Hindlimb muscle (tissue), 1 donor: ENCODE measurements at regions not wholly inside any gene's neighbourhood (a gene's known extent, or its start where the extent isn't known, plus 50 kb on each side); places are given as distances from the start of the nearest gene placed in this dataset.

Source experiments
- DNase-seq: peaks from one replicate; pipeline ENCODE4 v3.0.0-alpha.2; 2013

DNA sequence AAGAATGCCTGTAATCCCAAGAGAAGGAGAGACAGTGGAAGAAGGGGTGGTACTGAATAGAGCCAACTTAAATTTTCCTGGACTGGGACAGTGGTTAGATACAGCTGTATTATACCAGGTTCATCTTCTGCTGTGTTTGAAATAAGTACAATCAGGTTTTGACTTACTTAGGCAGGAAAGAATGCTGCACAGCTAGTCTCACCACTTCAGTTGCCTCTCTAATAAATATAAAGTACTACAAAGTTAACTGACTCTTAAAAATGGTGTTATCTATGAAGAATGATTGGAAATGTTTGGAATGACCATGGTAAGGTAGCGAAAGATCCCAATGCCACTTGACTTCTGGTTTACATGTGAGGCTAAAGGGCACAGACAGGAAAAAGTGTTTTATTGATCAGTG lies 652.1 kb downstream of the NOVA1 start:
- no peak for DNase-seq

DNA sequence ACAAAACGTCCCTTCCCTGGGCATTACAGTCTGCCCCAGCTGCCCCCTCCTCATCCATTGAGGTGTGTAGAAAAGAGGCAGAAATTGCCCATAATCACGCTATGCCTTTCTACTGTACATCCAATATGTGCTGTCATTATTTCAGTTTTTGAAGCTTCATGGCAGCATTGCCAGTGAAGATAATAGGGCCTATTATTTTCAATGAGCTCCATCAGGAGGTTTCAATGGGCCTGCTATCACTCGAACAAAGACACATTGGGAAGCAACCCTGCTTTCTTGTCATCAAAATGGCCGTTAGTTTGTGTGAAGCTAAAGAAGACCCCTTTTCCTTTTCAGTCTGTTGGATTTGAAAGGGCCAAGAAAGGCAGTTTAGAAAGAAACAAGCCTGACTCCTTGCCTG lies 653.8 kb downstream of the NOVA1 start:
- no peak for DNase-seq

DNA sequence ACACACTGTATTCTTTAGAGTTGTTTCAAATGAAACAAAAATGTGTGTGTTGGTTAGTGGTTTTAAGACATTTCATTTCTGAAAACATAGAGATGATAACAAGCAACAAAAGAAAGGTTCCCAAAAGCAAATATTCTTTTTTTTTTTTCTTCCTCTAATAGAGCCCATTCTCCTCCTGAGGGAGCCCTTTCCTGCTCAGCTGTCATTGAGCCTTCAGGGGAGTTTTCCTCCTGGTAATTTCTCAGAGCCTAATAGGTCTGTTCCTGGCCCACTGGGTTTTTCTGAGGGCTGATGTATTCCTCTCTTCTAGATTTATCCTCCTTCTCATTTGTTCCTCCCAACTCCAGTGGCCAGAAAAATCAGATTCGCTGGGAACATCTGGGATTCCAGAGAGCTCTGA lies 654.5 kb downstream of the NOVA1 start:
- no peak for DNase-seq

DNA sequence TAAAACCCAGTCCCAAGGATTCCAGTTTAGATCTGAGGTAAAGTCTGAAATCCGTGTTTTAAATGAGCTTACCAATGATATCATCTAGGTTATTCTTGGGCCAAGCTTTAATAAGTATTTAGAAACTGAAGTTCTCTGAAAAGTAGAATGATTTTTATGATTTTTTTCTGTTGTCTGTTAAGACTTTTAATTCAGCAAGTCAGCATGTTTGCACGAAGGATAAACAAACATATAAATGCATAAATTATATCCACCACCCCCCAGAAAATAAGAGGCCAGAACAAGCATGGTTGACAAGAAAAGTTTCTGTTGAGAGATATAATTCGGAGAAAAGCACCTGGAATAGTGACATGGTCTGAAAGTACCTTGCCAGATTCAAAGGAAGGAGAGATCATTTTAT lies 655.7 kb downstream of the NOVA1 start:
- DNase-seq: no peak

DNA sequence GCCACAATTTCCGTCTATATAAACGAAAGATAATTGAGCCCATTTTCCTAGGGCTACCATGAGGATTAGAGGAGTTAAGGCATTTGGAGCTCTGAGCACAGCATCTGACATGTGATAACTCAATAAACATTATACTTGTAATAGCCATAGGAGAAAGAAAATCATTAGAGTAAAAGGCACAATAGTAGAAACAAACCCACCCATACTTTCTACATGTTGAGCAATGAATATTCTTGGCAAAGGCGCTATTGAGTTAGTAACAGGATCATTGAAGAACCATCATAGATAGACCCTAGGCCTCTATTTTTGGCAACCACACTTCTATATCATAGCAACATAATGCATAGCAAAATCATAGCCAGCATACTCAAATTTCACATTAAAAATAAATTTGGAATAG lies 664.1 kb downstream of the NOVA1 start:
- no peak for DNase-seq

DNA sequence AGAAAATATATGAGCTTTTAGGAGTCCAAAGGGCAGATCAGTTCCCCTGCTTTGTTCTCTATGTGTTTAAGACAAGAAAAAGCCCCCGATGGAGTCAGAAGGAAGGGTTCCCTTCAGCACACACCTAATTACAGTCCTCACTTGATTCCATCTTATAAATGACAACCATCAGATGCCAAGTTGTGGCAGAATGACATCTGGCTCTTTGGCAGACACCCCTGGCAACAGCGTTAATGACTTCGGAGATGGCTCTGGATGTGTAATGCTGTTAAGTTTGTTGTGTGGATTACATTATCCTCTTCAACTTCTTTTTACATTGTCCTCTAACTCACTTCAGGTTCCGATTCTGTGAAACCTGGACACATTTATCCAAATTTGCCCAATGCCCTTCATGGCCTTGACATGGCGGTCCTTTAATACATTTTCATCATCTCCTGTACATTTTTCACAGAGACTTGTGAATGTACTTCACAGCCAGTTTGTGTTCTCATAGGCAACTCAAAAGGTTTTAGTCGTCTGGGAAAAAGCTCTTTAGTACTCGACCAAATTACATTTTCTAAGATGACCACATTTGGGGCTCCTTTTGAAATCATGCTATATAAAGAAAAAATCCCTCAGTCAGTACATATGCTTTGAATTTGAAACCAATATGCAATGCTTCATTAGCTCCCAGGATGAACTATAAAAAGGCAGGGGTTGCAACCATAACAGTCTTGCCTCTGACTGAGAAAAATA lies 667.8 kb downstream of the NOVA1 start:
- DNase-seq: no peak

DNA sequence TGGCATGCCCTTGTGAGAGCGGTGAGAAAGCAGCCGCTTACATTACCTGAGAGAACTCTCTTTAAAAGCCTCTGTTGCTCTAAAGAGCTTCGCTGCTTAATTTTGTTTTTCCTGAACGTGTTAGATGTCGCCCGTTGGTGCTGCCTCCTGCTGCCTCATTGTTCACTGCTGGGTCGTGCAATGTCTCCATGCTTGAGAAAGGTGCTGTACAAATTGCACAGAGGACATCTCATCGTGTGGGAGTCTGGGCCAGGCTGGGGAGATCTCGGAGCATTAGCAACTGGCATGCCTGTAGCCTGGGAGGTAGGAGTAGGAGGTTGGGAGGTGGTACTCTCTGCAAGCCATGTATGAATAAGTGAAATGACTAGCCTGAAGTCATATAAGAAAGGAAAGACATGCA lies 686.0 kb downstream of the NOVA1 start:
- no peak for DNase-seq

DNA sequence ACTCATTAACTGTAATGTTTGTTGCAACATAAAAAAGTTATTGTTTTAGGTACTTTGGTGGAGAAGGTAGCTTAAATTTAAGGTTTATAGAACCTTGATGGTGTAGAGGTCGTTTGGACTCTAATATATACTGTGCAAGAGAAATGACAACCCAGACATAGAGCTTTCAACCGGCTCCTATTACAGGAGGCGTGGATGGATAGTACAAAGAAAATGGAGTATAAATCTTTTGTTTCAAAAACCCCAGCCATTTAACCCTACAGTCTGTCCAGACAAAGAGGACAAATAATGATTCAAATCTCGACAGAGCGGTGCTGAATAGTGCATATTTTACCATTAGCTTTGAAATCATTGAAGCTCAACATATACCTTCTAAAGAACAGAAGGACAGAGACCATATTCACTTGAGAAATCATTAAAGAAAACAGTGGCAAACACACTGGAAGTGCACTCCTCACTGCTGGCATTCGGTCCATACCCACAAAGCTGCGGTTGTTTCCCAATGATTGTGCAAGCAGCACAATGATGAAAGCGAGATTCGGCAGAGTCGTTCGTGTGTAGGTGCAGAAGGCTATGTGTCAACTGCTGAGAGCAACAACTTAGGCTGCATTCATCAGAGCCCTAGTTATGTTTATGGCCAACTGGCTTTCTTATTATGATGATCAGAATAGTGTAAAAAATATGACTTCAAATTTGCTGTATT lies 688.6 kb downstream of the NOVA1 start:
- no peak for DNase-seq

DNA sequence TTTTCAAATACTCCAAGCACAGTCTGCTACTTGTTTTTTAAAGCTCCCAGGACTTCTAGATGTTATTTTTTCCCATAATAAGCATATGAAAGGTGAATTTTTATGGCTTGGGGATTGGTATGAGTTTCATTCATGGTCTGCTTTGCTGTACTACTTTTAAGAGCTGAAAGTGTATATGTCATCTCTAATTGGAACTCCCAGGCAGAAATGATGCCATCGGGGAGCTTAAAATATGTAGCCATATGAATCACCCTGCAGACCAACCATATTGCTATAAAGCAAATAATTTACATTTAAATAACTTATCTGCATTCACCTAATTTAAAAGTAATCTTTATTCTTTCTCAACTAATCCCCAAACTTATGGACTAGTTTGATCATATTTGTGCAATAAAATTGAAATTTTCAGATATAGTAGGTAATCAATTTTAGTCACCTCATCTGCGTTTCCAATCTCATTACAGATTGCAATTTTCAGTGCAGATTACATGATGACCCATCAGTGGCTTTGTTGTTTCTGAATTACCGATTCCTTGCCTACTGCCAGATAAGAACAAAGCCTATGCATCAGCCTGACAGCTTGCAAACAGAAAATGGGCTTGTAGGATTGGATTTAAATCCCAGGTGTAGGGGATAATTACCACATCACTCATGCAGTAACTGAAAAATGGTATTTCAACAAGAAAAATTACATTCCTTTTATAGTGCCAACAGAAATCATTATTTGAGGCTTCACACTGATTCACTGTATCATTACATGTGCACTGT lies 689.4 kb downstream of the NOVA1 start:
- DNase-seq: no peak

DNA sequence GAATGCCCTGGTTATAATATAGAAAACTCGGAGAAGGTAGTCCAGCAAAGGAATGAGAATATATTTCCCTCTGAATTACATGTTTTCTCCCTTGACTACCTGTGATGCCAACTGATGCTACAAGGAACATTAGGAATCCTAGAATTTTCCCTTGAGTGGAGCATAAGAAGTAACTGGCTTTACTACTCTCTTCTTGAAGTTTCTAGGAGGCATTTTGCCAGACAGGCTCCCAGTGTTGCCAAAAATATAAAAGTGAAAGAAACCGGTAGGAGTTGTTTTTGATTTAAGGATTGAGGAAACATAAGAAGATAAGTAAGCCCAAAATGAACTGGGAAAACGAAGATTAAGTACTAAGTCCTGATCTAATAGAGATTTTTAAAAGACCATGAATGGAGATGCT lies 693.4 kb downstream of the NOVA1 start:
- peak; percentile 6 for DNase-seq

DNA sequence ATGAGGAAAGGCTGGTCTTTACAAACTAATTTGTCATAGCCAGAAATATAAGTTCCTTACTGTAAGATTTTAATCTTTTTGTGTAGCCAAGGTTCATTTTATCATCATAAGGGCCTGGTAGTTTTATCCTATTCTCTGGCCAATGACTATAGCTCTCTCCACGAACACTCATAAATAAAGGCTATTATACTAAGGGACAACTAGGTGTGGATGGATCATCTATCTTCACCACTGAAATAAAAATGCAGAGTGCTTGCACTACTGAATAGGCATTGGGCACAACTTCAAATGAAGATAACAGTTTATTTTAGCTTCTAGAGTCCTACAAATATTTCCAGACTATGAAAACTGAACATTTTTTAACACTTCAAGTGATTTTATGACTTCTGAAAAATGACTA lies 698.6 kb downstream of the NOVA1 start:
- DNase-seq: no peak

DNA sequence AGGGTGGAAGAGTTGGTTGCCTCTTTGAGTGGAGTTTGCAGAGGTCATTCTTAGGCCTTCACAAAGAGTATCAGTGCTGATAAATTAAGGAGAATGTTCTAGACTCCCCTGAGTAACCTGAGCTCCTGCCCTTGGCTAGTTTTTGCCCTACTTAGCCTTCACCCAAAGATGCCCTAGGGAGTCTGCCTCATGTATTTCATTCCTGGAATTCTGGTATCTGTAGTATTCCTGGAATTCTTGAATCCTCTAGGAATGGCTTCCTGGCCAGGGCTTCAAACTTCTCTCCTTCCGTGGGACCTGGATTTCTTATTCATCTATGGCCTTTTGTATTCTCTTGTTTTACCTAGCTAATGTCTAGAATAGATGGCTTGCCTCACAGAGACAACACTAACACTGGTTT lies 701.1 kb downstream of the NOVA1 start:
- DNase-seq: no peak

DNA sequence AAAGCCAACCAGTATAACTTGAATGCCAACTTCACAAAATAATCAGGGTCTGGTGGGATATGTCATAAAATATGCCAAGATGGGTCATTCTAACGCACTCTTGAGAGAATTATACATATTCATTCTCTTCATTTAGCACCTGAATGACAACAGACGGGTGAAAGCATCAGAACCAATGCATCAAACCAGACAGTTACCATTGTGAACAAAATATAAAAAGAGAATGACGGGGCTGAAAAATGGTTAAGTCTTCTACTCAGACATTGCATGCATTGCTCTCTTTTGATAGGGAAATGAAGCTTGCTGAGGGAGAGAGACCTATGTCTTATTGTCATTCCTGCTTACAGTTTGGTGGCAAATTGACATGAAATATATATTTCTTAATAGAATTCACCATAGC lies 702.1 kb downstream of the NOVA1 start:
- no peak for DNase-seq

DNA sequence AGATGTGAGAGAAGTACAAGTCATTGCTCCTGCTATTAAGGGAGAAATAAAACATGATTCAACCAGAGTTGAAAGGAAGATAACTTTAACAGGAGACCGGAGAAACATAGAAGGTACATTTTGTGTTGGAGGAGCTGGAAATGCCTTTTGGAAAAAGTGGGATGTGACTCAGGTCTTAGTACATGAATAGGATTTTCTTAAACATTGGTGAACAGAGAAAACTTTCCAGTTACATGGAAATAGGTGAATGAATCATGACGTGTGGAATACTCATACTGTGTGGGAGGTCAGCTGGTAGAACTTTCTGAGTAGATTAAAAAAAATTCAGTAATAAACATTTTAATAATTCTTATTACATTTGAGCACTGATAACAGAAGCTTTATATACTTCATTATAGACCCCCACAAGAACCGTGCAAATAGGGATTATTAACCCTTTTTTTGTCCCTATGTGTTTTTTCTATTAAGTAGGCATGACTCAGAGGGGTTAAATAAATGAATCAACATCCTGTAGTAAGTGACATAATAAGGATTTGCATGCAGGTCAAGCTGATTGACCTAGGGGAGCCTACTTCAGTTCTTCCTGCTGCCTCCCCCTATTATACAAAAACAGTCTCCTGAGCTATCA lies 710.5 kb downstream of the NOVA1 start:
- no peak for DNase-seq

DNA sequence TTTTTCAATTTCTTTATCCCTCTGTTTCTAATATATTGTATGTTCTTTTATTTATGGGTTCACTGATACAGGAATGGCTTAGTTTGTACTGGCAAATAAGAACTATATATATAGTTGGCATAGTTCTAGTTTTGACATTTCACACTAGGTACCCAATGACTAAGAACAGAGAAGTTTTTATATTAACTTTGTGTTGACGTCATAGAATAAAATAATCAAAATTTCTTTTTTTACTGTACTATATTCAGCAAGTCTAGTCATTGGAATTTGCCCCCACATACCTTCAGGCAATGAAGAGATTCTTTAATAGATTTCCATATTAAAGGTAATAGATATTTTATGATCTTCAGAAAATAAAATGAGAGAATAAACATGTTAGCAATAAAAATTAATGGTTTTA lies 713.2 kb downstream of the NOVA1 start:
- DNase-seq: no peak

DNA sequence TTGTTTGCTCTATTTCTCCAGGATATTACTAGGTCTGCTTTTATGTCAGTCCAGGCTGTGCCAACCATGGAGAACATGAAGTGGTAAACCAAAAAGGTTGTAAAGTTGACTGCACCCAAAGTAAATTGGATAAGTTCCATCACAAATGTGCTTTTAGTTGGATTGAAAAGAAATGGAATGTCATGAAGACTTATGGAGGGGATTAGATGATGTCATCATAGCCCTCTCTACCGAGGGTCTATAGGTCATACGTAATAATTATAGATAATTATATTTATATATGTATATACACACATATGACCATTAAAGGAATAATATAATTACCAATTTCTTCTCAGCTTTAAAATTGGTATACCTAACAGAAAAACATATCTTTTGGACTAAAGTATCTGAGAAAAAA lies 714.9 kb downstream of the NOVA1 start:
- DNase-seq: no peak

DNA sequence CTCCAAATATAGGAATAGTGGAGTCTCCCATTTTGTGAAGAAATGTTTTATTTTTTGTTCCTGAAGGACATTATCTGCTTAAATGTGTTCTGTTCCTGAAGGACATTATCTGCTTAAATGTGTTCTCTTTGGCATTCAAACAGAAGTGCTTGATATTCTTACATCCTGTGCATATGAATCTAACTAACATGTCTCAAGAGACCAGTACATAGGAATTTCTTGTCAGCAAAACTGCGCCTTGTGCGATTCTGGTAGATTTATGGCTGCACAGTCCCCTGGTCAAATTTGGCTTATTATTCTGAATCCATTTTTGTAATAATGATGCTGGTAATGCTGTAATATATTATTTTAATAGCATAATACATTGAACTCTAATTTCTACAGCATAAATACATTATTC lies 722.4 kb downstream of the NOVA1 start:
- DNase-seq: no peak

DNA sequence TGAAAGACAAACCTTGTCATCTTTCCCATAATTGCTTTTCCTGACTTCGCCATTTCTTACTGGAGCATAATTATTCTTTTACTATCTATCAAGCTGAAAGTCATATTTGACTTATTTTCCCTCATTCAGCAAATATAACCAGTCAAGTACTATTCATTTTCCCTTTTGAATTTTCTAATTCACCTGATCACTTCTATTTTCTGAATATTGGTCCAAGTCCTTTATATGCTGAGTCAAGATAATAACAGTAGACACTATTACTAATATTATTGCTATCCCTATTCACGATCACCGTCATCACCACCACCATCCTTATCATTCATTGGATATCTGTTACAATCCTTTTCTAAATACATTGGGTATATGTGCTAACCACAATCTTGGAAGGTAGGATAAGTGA lies 728.0 kb downstream of the NOVA1 start:
- no peak for DNase-seq

DNA sequence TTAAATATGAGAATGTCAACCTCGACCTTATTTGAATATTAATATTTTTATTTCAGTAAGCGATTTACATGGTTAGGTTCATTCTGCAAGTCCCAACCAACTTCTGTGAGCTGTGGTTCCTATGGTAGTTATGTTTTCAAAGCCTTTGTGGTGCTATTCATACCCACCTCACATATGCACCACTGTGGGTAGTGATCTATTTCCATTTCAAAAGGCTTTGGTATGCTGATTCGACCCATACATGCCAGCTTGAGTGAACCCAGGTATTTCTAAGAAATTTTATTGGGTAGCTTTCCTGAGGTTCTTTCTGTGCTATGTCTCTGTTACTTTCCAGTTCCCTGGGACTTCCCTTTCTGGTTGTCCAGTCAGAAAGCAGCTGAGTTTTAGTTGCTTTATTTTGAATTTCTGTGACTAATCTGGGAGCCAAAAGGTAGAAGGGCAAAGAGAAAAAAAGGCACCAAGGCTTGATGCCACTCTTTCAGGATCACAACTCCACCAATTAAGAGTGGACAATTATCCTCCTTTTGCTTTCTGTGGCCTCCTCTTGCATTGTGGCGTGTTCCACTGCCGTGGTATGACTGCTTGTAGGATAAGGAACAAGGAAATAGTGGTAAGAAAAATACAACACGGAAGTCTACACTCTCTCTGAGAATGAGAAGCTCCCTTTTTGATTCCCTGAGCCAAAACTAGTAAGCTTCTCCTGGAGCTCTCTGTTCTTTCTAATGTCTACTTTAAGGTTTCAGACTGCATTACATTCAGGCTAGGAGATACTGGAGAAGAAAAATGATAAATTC lies 729.1 kb downstream of the NOVA1 start:
- no peak for DNase-seq

DNA sequence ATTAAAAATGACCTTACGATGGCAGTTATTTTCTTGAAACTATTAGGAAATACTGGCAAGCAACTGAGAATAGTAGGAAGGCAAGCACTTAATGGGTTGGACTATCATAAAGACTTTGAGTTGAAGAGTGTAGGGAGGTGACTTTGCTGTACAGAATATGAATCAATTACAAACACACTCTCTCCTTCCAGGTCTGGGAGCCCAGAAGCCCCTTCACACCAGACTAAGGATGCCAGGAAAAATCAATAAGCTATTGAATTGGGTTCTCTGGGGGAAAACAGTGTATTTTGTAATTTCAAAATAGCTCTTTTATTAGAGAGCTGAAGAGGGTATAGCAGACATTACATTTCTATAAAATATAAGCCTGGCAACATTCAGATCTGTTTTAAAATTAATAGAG lies 736.4 kb downstream of the NOVA1 start:
- DNase-seq: no peak

DNA sequence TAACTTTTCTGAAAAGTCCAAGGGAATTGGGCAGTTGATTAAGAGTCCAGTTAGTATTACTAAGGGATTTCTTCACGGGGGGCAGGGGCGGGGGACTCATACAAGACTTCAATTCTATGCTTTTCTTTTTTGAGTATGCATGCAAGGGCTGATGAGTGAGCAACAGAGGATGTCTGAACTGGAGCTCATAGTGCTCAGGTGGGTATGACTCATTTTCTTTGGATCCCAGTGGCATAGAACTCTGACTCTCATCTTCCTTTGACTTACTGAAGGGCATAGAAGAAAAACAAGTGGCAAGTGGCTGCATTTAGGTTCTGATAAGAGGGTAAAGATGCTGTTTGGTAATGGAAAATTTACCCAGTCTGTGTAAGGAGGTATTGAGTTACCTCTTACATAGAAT lies 749.2 kb downstream of the NOVA1 start:
- DNase-seq: no peak

DNA sequence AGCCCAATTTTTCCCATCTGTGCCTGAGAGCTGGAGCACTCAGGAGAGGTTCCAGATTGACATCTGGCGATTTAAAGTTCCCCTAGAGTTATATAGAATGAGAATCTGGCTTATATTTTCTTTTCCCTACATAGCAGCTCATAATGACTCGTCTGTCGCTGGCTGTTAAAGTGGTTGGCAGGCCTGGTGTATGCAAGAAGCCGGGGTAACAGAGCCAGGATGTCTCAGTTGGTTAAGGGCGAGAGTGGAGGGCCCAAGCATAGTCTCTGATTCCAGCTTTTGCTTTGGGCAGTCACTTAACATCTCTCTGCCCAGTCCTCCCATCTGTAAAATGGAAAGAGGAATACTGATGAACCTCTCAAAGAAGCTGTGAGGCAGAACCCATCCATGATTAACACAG lies 751.6 kb downstream of the NOVA1 start:
- no peak for DNase-seq
